ENCODE measurements at regions not wholly inside any gene's neighbourhood (a gene's known extent, or its start where the extent isn't known, plus 50 kb on each side); places are given as distances from the start of the nearest gene placed in this dataset.

DNA sequence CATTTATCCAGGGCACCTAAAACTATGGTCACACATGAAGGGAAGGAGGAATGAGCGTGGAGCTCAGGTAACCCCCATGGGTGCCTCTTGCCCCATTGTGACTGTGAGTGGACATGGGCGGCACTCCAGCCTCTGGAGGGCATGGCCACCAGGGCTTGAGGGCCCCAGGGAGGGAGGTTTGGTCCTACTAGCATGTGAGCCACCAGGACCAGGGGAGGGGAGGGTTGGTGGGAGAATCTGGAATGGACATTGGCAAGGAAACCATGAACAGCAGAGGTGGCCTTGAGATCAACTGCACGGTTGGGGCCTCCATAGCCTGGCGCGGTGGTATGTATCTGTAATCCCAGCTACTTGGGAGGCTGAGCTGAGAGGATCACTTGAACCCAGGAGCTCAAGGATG is 623.6 kb downstream of the AACS start:
- no peak for DNase-seq

DNA sequence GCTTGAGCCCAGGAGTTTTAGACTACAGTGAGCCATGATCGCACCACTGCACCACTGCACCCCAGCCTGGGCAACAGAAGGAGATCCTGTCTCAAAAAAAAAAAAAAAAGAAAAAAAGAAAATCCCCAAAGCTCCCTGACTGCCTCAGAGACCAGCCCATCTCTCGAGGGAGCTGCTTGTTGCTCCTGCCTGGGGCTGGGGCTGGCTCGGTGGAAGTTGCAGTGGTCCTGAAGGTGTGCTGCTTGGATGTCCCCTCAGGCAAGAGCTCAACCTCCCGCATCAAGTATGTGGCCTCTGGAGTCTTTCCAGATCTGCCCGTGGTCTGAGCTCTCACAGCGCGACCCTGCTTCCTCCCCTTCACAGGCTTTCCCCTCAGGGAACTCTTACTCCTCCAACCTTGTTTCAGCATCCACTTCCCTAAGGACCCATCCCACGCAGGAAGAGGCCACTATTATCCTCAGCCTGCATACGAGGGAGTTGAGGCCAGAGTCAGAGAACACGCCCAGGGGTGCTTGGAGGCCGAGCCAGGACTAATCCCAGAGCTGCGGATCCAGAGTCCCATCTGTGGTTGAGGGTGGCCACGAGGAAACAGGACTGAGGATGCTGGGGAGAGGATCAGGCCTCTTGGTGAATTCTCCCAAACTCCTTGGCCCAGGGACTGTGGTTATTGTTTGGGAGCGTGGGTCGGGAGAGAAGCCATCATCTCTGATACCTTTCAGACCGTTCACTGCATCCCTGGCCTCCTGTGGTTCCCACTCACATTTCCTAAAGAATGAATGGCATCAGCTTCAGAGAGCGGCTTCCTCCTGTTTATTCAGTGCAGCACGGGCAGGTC is 624.6 kb downstream of the AACS start:
- no peak for DNase-seq

DNA sequence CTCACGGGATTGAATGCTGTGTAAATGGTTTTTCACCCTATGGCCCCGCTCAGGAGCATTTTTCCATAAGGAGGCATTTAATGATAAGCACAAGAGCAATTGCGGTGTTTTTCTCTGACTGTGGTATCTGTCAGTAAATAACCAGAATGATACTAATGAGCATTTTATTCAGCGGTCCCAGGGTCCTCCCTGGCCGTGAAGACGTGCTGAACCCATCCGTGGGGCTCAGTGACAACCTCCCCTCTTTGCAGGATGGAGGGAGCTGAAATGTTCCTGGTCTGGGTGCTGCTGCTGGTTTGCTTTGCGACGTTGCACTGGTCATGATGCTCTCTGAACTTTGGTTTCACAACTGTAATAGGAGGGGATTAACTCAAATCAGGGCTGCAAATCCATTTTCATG is 625.6 kb downstream of the AACS start:
- DNase-seq, result no peak

- no peak for DNase-seq
Observed at GRCh38 chr12:125696054-125696453, 630.8 kb downstream of the AACS start.

GRCh38 chr12:125704803-125705202 is 639.6 kb downstream of the AACS start:
- DNase-seq, result no peak

DNA sequence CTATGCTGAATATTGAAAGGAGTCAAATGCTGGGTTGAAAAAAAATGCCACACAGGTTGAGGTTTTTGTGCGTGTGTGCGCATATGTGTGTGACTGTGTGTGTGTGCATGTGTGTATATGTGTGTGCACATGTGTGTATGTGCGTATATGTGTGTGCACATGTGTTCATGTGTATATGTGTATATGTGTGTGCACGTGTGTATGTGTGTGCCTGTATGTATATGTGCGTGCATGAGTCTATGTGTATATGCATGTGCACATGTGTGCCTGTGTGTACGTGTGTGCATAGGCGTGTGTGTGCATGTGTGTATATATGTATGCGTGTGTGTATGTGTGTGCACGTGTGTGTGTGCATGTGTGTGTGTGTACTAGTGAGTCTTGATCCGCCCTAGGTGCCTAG is 655.7 kb downstream of the AACS start:
- DNase-seq, result no peak

GRCh38 chr12:125734137-125734536 is 668.9 kb downstream of the AACS start:
- no peak for DNase-seq

GRCh38 chr12:125738211-125738610 is 673.0 kb downstream of the AACS start:
- DNase-seq, result no peak

GRCh38 chr12:125742413-125742812 is 677.2 kb downstream of the AACS start:
- no peak for DNase-seq

DNA sequence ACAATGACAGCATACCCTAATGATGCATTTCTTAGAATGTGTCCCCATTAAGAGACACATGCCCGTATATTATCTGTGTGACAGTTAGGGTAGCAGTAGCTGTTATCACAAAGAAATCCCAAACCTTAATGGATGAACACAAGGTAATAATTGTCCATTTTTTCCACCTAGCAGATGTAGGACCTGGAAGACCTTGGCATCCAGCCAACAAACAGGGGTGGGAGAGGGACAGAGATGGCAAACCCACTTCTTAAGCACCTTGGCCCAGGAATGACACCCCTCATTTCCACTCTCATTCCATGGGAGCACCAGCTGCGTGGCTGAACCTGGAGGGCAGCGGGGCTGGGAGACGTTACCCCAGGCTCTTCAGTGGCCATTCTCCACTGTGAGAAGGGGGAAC is 679.0 kb downstream of the AACS start:
- no peak for DNase-seq

GRCh38 chr12:125755512-125755911 is 690.3 kb downstream of the AACS start:
- no peak for DNase-seq

DNA sequence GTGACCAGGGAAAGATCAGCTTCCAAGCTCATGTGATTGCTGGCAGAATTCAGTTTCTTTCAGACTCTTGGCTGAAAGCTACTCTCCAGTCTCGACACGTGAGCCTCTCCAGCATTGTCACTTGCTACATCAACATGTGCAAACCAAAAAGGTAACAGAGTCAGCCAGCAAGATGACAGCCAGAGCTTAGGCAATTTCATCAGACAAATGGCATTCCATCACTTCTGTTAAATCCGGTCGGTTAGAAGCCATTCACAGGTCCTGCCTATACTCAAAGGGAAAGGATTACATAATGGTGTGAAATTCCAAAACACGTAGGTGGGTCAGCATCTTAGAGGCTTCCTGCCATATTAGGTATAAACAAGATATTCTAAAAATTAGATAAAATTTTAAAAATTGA is 700.9 kb downstream of the AACS start:
- no peak for DNase-seq

DNA sequence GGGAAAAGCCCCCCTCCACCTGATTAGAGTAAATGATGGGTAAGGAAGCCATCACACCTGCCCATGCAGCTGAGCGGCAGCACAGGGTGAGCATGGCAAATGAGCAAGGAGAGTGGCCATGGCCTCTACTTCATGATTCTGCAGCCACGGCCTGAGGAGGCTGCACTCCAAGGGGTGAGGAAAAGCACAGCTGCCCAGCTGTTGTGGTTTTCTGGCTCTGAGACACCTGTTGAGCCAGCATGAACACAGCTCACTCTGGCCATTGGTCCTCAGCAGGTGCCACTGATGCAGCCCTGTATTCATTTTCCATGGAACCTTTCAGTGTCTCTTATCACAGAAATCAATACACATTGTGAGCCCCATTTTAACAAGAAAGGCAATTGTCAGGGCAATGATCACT is 707.2 kb downstream of the AACS start:
- no peak for DNase-seq

DNA sequence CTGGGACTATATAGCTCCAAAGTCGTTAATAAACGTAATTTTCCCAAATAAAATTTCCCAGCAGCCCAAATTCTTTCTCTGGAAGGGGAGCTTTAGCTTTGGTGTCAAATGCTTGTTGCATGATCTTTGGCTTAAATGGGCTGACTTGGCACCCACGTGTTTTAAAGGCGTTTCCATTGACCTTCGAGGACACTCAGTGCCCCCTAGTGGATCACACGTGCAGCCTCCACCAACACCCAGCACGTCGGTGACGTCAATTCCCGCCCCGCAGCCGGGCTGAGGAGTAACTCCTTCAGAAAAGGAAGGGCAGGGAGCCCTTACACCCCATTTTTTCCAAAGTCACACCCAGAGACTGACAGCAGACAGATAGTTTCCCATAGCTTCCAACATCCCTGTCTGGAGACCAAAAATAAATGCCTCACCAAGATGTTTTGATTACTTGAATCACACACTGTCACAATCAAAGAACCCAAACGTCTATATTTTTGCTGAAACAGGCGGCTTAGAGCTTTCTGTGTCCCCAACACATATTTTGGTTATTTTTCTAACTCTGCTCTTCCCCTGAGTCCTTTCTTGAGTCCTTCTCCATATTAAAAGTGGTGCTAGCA is 707.9 kb downstream of the AACS start:
- no peak for DNase-seq

- DNase-seq, result no peak
Observed at GRCh38 chr12:125775507-125775906, 710.3 kb downstream of the AACS start.

GRCh38 chr12:125776212-125776611 is 711.0 kb downstream of the AACS start:
- DNase-seq, result no peak

- no peak for DNase-seq
Observed at GRCh38 chr12:125786143-125786542, 720.9 kb downstream of the AACS start.

DNA sequence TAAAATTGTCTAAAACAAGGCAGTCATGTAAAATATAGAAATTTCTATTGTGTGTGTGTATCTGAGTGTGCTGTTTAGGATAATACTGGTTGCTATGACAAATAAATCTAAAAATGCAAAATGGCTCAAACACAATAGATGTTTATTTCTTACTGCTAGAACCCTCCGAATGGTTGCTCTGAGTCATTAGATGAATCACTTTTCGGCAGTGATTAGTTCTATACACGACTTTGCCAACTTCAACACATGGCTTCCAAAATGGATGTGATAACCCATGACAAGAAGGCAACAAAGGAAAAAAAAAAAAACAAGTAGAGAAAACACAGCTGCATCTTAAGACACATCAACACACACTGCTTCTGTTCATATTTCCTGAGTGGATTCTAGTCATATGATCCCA is 729.2 kb downstream of the AACS start:
- DNase-seq, result no peak

DNA sequence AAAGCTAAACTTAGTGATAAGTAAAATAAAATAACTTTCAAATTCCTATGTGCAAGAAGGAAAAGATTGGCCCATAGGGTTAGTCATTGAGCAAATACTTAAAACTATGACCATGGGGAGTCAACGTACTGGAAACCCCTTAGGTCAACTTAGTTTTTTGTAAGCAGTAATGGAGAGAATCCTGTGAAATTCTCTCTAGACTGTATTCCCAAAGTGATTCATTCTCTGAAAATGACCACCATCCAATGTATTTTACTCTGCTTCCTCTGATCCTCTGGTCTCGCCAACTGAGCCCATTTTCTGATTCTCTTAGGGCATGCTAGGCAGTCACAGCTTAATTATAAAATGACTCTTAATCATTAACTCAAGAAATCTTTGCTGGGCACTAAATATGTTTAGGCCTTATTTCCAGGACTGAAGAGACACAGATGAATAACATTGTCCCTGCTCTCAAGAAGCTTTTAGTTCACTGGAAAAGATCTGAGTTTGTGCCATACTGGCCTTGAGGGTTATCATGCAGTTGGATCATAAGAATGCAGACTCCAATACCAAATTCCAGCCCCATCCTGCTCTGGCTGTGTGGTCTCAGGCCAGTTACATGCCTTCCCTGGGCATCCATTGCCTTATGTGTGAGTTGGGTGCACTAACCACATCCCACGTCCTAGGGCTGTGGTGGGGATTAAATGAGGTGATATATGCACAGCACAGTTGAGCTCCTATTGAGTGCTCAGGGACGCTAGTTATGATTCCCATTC is 732.4 kb downstream of the AACS start:
- no peak for DNase-seq

DNA sequence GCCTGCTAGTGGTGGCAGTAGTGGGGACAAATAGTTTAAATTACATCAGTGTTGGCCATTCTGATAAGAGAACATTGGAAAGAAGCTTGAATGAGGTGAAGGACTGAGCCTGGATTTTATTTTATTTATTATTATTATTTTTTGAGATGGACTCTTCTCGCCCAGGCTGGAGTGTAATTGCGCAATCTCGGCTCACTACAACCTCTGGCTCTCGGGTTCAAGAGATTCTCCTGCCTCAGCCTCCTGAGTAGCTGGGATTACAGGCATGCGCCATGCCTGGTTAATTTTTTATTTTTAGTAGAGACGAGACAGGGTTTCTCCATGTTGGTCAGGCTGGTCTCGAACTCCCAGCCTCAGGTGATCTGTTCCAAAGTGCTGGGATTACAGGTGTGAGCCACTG is 739.4 kb downstream of the AACS start:
- no peak for DNase-seq

- no peak for DNase-seq
Observed at GRCh38 chr12:125824276-125824675, 759.0 kb downstream of the AACS start.

GRCh38 chr12:125835852-125836251 is 770.6 kb downstream of the AACS start:
- no peak for DNase-seq

GRCh38 chr12:125836647-125837046 is 771.4 kb downstream of the AACS start:
- no peak for DNase-seq

DNA sequence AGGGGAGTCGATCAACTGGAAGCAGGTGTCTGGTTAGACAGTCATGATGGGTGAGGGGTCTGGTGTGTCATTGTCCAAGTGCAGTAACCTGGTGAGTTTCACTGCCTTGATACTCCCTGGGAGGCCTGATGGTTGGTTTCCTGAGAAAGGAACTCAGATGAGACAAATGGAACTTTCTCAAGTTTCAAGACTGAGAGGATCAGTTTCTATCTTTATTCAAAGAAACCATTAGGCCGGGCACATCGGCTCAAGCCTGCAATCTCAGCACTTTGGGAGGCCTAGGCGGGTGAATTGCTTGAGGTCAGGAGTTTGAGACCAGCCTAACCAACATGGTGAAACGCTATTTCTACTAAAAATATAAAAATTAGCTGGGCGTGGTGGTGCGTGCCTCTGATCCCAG is 776.1 kb downstream of the AACS start:
- DNase-seq, result no peak

Measured in activated naive CD4-positive, alpha-beta T cell treated with Interleukin-2 at 50 U/mL for 16 hours (primary cell).